Occipital lobe (tissue), 1 donor: ENCODE measurements at regions not wholly inside any gene's neighbourhood (a gene's known extent, or its start where the extent isn't known, plus 50 kb on each side); places are given as distances from the start of the nearest gene placed in this dataset.
"Not testable (repeated sequence)": the region's sequence is repeated elsewhere in the genome, so short reads cannot be mapped to it uniquely, and the experiment has no call there.

Experiments used
- DNase-seq: peaks from one replicate; lab custom pipeline; 2025; lab: John Stamatoyannopoulos, UW

DNA sequence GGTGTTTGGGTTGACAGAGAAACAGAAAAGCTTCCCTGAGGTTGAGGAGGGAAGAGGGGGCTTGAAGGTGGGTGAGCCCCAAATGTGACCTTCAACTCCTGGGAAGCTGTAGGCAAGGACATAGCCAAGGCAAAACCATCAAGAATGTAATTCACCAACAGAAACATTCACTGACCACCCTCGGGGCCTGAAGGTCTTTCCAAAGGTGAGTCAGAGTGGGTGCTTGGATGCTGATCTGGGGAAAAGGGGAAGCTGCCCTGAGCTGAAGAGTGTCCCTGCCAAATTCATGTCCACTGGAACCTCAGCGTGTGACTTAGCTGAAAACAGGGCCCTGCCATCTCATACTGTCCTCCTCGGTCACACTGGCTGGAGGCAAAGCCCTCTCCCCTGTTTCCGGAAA is 234.2 kb upstream of the SULF2 start:
- DNase-seq, result no peak

DNA sequence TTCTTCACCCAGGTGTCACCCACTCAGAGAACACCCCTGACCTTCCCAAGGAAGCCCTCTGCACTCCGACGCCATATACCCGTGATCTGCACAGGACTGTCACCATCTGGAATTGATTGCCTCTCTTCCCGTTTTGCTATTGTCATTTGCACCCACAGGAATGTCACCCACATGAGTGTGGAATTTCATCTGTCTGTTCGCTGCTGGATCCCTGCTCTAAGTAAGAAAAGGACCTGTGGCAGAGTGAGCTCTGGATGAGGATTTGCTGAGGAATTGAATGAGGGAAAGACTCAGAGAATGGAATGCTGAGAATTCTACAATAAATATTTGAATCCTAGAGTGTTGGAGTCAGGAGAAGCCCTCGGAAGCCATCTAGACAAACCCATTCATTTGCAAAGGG is 233.6 kb upstream of the SULF2 start:
- not testable (repeated sequence) for DNase-seq

DNA sequence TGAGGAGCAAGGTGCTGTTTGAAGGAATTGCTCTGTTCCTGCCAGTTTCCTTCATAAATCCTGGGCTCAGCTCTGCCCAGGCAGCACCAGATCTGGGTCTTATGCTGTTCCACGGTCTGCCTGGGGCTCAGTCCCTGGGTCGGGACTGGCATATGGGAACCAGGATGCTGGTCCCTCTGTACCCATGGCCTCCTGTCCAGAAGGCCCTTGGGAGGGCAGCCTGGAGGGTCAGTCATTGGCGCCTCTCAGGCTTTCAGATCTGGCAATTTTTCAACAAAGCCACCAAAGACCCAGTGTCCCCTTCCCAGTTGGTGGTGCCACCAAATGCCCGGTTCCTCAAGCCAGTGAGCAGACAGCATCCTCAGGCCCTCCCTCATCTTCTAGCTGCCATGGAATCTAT is 232.7 kb upstream of the SULF2 start:
- DNase-seq, result no peak

DNA sequence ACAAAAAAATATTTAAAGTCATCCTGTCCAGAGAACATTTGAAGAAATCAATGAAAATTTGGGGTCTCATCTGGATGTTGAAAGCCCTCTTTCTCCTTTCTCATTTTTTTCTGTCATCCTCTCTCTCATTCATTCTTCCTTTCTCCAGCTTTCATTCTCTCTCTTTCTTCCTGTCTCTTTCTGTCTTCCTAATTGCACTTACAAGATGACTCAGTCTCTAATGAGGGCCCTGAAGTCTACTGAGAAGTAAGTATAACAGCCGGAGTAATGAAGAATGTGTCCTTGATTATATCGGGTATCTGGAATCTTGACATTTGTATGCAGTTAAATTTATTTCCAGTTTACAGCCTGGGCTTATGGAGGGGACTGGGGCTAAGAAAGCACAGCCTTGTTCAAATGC is 232.2 kb upstream of the SULF2 start:
- DNase-seq, result no peak

DNA sequence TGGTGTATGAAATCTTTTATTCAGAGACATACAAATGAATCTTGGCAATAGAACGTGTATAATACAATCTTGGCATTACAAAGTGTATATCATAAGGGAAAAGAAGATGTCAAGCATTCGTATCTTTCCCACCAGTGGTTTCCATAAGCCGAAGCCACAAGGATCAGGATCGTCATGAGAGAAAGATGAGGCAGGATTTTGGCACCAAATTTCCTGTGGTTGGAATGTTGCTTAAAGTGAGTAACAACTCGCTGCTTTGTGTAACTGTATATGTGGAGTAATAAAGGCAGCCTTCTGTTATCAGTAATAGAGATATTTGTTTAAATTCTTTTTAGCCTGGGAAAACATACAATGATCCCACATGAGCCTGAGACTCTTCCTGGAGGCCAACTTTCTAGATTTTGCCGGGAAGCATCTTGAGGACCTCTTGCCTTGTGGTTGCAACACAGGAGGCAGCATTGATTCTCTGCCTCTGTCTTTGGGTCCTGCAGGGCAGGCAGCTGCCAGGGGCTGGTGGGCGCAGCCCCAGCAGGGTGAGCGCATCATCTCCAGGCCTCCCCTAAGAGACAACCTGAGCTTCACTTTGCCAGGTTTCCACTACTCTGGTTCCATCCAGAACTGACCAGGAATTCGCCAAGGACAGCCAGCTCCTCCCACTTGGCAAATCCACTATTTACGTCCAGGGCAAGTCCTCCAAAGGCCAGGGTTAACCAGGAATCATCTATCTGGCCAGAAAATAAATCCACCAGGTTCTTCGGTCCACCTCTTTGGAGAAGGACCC is 230.9 kb upstream of the SULF2 start:
- DNase-seq, result no peak

DNA sequence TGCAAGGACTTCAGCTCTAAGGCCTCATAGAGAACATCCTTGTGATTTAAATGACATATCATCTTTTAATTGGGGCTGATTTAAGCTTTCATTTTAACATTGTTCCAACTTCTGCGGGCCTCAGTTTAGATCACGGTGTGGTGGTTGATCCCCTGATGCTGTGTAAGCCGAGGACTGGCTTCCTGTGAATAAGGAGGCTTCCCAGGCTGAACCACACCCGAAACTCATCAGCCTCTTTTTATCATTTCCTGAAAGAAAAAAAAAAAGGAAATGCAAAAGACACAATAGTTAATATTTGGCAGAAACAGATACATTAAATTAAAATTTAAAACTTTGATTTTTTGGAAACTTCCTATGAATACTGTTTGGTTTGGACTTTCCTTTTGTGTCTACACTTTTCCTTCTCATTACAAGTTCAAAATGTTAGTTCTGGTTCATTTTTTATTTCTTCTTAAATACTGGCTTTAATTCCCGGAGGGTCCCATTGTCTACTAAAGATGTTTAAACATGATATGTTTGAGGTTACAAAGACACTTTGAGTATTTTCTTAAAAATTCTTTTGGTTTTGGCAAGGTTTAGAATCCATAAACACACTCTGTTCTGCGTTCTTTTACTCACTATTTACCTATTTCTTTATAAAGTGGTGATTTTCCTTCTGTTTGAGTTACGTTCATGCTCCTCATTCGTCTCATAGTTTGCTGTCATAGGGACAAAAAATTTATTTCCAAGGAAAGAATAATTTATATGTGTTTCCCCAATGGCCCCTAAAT is 230.0 kb upstream of the SULF2 start:
- no peak for DNase-seq

DNA sequence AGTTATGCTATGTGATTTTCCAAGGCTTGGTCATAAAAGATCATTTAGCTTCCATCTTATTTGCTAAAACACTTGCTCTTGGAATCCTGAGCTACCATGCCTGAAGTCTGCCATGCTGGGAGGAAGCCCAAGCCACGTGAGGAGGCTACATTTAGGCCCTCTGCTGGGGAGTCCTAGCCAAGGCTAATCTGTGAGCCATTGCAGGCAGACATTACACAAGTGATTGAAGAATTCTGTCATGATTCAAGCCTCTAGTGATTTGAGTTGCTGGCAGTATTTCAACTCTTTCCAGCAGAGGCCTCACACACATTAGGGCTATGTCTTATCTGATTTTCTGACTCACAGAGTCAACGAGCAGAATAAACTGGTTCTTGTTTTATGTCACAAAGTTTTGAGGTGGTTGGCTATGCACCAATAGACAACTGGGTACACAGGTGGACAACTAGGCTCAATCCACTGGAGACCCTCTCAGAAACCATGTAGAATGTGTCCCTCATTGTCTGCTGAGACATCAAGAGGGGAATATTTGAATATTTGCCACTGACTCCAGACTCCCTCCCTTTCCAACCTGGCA is 227.2 kb upstream of the SULF2 start:
- DNase-seq, result no peak

DNA sequence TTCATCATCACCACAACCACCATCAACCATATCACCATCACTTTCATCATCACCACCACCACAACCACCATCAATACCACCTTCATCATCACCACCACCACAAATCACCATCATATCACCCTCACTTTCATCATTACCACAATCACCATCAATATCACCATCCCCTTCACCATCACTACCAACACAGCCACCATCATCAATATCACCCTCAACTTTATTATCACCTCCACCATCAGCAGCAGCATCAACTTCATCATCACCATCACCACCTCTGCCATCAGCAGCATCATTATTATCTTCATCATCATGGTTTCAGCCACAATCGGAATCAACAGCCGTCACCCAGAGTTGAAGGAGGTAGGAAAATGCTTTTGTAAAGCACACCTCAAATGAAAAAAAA is 225.7 kb upstream of the SULF2 start:
- DNase-seq, result no peak

DNA sequence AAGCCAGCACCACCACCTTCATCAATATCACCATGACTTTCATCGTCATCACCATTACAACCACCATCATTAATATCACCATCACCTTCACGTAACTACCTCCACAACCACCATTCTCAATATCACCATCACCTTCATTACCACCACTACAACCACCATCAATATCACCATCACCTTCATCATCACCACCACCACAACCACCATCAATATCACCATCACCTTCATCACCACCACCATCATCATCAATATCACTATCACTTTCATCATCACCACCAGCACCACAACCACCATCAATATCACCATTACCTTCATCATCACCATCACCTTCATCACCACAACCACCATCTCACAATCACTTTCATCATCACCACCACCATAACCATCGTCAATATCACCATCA is 225.3 kb upstream of the SULF2 start:
- no peak for DNase-seq

DNA sequence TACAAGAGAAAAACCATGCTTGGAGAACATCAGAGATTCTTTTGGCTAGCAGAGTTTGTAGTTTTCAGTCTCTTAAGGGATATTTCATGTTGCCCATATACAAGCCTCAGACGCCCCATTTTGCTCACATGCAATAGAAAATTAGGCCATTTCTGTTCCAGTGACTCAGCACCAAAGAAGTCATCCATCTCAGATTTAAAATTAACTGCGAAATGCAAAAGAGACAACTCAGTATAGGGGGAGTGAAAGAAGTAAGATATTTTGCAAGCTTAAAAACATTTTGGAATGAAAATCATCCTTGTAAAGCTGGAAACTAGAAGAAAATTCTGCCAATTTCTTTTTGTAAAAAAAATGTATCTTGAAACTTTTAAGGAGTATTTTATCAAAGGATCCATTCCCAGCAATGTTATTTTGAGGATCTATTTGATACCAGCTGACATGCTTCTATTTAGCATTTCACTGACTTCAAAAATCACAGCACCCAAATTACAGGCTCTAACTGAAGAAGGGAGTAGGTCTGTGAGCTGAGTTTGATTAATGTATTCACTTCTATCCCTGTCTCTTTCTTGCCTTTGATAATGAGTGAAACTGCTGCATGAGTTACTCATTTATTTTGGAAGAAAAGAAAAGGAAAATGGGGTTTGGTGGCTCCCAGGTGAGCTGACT is 223.7 kb upstream of the SULF2 start:
- no peak for DNase-seq

DNA sequence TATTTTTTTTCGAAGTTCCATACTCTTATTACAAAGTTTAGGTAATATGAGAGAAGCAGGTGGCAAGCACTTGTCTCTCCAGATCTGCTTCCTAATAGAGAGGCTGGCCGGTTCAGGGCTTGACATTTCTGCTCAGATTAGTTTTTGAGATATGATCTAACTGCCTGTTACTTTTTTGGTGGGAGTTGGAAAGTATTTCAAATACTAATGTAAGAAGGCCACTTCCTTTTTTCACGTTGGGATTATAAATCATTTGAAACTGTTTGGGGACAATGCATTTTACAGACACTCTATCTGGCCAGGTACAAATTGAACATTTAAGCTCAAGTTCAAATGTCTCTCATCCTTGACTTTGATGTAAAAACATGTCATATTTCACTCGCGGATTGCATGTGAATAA is 222.1 kb upstream of the SULF2 start:
- DNase-seq, result no peak

DNA sequence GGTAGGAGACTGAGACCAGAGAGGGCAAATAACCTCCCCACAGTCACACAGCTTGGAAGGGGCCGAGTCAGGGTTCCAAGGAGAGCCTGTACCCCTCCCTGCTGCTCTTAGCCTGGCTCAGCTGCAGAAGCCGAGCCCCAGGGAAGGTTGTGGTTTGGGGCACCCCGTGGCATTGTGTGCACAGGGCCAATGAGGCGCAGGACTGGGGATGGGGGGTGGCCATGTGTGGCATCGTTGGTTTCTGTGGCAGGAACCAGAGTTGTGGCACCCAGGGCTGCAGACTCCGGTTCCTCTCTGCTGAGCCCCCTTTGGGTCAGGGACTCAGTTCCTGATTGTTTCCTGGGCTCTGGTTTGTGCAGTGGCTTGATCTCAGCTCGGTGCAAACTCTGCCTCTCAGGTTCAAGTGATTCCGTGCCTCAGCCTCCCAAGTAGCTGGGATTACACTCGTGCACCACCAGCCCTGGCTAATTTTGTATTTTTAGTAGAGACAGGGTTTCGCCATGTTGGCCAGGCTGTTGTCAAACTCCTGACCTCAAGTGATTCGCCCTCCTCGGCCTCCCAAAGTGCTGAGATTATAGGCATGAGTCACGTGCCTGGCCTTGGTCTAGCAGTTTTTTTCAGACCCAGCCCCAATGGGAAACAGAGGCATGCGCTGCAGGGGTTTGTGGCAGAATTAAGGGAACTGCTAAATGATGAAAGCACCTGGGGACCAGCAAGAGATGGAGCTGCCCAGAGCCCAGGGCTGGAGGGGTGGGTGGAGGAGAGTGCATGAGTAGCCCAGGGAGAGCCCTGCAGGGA is 221.0 kb upstream of the SULF2 start:
- DNase-seq, result no peak

DNA sequence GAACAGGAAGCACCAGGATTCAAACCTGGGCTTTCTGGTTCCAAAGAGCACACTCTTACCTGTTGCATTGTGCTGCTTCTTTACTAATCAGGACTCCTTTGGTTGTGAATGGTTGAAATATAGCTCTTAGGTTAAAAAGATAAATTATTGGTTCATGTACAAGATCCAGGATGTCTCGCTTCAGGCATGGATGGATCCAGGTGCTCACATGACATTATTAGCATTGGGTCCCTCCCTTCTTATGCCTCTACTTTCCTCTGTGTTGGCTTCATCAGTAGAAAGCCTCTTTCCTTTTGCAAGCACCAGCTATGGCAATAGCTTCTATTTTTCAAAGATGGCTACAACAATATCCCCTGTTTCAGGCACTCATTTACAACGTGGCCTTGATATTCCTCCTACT is 217.7 kb upstream of the SULF2 start:
- no peak for DNase-seq

DNA sequence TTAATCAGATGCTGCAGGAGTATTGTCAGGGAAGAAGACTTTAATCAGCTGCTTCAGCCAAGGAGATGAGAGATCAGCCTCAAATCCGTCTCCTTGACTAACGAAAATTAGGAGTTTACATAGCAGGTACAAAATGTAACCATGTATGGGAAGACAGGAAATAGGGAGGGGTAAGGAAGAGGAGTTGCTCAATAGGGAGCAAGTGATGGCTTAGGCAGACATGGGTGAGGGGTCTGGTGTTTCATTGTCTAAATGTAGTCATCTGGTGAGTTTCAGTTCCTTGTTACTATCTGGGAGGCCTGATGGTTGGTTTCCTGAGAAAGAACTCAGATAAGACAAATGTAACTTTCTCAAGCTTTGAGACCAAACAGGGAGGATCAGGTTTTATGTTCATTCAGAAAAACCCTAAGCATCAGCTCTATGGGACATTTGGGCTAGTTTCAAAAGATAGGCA is 217.3 kb upstream of the SULF2 start:
- no peak for DNase-seq

DNA sequence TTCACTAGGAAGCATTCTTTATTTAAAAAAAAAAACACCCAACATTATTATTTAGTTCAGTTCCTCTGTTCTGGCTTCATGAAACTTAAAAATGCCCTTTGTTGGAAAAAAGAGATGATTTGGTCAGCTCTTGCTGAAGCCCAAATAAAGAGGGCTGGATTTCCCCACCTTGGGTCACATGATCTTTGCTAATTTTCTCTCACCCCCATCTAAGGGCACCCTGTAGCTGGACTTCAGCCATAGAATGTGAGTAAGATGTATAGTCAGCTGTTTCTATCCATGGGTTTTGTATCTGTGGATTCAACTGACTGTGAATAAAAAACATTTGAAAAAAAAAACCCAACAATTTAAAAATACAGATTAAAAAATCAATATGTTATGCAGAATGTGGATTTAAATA is 213.9 kb upstream of the SULF2 start:
- no peak for DNase-seq

DNA sequence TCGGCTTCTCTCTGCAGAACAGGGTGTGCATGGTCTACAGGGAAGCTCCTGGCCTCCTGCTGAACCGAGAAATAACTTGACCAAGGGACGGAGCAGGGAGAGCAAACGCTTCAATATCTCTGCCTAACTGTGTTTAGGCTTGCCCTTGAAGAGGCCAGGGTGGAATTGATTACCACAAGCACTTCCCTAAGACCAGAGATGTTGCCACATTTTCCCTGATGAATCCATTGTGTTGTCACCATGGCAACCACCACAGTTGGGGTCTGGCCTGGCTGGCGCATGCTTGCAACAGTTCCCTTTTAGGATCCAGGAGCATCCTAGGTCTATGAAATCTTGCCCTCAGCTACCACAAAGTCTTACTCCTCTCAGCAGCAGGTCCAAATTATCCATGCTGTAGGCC is 213.5 kb upstream of the SULF2 start:
- no peak for DNase-seq

DNA sequence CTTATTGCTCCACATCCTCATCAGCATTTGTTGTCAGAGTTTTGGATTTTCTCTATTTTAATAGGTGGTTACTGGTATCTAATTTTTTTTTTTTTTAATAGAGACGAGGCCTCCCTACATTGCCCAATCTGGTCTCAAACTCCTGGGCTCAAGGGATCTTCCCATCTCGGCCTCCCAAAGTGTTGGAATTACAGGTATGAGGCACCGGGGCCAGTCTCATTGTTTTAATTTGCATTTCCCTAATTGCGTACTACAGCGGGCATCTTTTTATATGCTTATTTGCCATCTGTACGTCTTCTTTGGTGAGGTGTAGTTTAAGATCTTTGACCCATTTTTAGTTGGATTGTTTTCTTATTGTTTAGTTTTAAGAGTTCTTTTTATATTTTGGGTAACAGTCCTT is 210.4 kb upstream of the SULF2 start:
- DNase-seq, result no peak

DNA sequence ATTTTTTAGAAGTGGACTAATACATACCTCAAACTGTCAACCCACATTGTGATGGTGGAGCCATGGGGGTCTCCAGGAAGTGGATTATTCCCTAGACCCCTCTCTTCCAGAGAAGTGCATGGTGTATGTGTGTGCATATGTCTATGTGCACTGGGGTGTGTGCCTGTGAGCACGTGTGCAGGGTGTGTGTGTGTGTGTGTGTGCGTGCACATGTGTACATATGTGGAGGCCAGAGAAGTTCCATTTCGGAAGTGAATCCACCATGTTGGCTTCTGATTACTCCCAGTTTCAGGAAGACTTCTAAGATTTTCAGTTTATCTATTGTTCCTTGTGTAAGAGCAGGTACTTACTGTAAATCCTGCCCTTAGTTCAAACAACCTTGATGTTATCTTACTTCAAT is 208.5 kb upstream of the SULF2 start:
- DNase-seq, result no peak

DNA sequence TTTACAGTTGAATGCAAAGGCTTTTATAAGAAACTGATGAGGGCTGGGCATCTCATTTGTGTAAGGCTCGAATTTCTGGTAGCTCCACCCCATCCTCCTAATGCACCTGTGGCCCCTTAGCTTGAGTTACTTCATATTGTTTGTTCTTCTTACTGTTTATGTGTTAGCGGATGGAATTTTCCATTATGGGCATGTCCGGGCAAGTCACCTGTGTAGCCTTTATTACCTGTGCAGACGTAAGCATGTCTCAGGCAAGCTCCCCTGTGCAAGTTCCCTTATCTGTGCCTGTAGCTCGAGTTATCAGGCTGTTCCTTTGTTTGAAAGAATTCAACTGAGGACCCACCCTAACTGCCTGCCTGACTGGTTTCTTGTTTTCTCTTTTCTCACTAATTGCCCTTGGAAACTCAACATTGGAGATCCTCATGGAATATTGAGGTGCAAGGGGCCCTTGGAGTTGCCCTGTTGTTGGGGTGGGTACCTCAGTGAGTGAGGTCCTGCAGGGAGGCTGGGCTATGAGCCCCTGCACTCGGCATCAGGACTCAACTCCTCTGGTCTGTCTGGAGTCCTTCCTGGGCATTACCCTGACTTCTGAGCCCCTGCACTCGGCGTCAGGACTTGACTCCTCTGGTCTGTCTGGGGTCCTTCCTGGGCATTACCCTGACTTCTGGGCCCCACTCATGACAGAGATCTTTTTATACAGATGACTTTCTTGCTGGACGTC is 207.9 kb upstream of the SULF2 start:
- DNase-seq, result no peak

DNA sequence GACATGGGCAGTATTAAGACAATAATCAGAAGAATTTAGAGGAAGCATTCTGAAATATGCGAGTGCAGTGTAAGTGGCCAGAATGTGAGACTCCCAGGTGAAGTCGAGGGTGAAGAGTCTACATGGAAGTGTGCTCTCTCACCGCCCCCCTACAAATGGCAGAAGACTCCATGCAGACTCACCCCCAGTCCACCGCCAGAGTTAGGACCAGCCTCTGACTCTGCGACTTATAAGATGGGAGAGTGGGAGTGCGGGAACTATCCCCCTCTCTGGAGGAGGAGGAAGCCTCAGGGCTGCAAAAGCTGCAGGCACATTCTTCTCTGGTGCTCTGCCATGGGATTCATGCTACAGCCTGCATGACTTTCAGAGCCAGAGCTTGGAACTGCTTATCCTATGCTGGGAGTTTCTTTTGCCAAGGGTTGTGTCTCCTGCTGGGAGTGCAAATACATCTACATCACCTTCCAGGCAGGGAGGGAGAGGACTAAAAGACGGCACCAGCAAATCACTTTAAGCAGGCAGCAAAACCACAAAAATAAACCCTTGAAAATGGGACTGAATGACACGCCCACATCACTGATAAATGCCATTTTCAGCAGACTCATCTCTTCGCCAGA is 206.7 kb upstream of the SULF2 start:
- no peak for DNase-seq
